ENCODE measurements at regions not wholly inside any gene's neighbourhood (a gene's known extent, or its start where the extent isn't known, plus 50 kb on each side); places are given as distances from the start of the nearest gene placed in this dataset.

DNA sequence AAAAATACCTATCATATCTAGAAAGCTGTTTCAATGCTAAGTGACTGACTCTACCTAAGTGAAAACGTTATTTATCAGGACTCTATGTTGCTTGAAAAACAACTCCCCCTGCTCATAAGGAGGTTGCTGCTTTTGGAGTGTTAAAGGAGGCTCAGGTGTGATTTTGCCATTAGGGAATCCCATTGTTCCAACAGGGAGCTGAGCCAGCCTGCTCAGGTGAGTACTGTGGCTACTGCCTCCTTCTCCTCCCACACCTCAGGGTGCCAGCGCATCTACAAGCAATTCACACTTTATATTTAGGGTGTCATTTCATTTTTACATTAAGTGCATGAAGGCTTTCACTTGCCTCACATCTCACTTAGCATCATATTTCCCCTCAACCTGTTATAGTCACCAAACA, 84.7 kb downstream of the SEM1 start:
- TF ChIP-seq EZH2 (IDR thresholded peaks at IDR 0.05) (no peak), POLR2AphosphoS5 (IDR thresholded peaks at IDR 0.05; ENCODE audit: borderline replicate concordance, low read depth, low read length) (no peak), FOXP2 (optimal IDR thresholded peaks at IDR 0.05; ENCODE audit: control extremely low read depth, extremely low read length, insufficient read depth) (no peak)

All from SK-N-MC (cell line).